Endothelial cell of umbilical vein (primary cell): ENCODE measurements at regions not wholly inside any gene's neighbourhood (a gene's known extent, or its start where the extent isn't known, plus 50 kb on each side); places are given as distances from the start of the nearest gene placed in this dataset.

Source experiments
- BruUV-seq: library from RNA; stranded (reverse); fragments of 400-500 nt; replicated peaks from 2 replicates; lab custom pipeline; 2021; lab: Mats Ljungman, UMichigan
- CTCF ChIA-PET: fragments of 300-600, 350-600 bp; sonication (Branson Sonifier 250); formaldehyde crosslinking; loops from one replicate; lab custom pipeline; 2021; ENCODE audit warnings: antibody characterized with exemption, inconsistent platforms; lab: Charles Lee
- POLR2A ChIA-PET: fragments of 300-600, 350-600 bp; sonication (Branson Sonifier 250); formaldehyde crosslinking; loops from one replicate; lab custom pipeline; 2021; ENCODE audit warnings: antibody characterized with exemption, inconsistent platforms; lab: Charles Lee
- DNase-seq: peaks from one replicate; pipeline ENCODE4 v3.0.0-alpha.2; 2011; ENCODE audit warnings: low read depth, low spot score
- FAIRE-seq: peaks from 2 replicates; lab custom pipeline; 2011; peaks lifted over from hg19 to GRCh38; lab: Jason Lieb, UNC
- H2AFZ ChIP-seq: 2 replicates; pipeline ENCODE4 v1.6.0; 2012; ENCODE audit warnings: low read depth, low read length, control low read depth, inconsistent platforms
- H3K27ac ChIP-seq: 2 replicates; pipeline ENCODE4 v1.5.1; 2011; ENCODE audit warnings: low read depth, mild to moderate bottlenecking, control low read depth, low read length, moderate library complexity; ENCODE audit not compliant: insufficient read depth
- H3K27me3 ChIP-seq, 2 experiments: 2 replicates each; pipeline versions ENCODE4 v1.6.0 to v1.6.1; 2011; ENCODE audit warnings: low read length in 2 of 2, mixed read lengths in 1 of 2; ENCODE audit not compliant: control insufficient read depth in 2 of 2, insufficient read depth in 2 of 2
- H3K36me3 ChIP-seq, 2 experiments: 2 replicates in 1 of 2; 3 replicates in 1 of 2; pipeline ENCODE4 v1.5.1; 2011; ENCODE audit warnings: low read length in 2 of 2, mild to moderate bottlenecking in 1 of 2, moderate library complexity in 1 of 2; ENCODE audit not compliant: control insufficient read depth in 2 of 2, insufficient read depth in 2 of 2; ENCODE audit errors: extremely low read depth in 1 of 2
- H3K4me1 ChIP-seq: 3 replicates; pipeline ENCODE4 v1.5.1; 2011; ENCODE audit warnings: mild to moderate bottlenecking, low read length; ENCODE audit not compliant: control insufficient read depth, insufficient read depth; ENCODE audit errors: extremely low read depth
- H3K4me2 ChIP-seq: 2 replicates; pipeline ENCODE4 v1.6.1; 2011; ENCODE audit warnings: low read length, control low read depth, mixed read lengths; ENCODE audit not compliant: insufficient read depth
- H3K4me3 ChIP-seq, 3 experiments: fragments of 200-600 bp in 1 of 3; sonication (generic), shearing (Covaris generic) in 1 of 3; replicated peaks in 1 of 3; 2 replicates each; pipeline ENCODE4 v1.5.1; 2011 to 2016; ENCODE audit warnings: control low read depth in 3 of 3, low read length in 3 of 3, mild to moderate bottlenecking in 2 of 3, inconsistent platforms in 1 of 3, low read depth in 1 of 3, moderate library complexity in 1 of 3; ENCODE audit not compliant: insufficient read depth in 1 of 3
- H3K79me2 ChIP-seq: 2 replicates; pipeline ENCODE4 v1.6.0; 2012; ENCODE audit warnings: low read length, inconsistent platforms; ENCODE audit not compliant: control insufficient read depth, insufficient read depth
- H3K9ac ChIP-seq: replicated peaks from 2 replicates; pipeline ENCODE3; 2011; ENCODE audit warnings: low read length, control low read depth; ENCODE audit not compliant: insufficient read depth; ENCODE audit errors: extremely low read depth
- H3K9me1 ChIP-seq: replicated peaks from 3 replicates; pipeline ENCODE4 v1.6.0; 2011; ENCODE audit warnings: mild to moderate bottlenecking, low read length; ENCODE audit not compliant: control insufficient read depth, insufficient read depth; ENCODE audit errors: extremely low read depth
- H3K9me3 ChIP-seq: replicated peaks from 2 replicates; pipeline ENCODE4 v1.5.1; 2012; ENCODE audit warnings: low read length, inconsistent platforms; ENCODE audit not compliant: control insufficient read depth, insufficient read depth
- H4K20me1 ChIP-seq: replicated peaks from 2 replicates; pipeline ENCODE3; 2011; ENCODE audit warnings: mild to moderate bottlenecking, low read length; ENCODE audit not compliant: control insufficient read depth, insufficient read depth; ENCODE audit errors: extremely low read depth
- EZH2 ChIP-seq: IDR thresholded peaks from 2 replicates; pipeline ENCODE4 v1.6.1; 2012; ENCODE audit warnings: borderline replicate concordance, low read depth, mild to moderate bottlenecking, moderate library complexity, low read length, inconsistent platforms; ENCODE audit not compliant: severe bottlenecking
- FOS ChIP-seq: IDR thresholded peaks from 2 replicates; pipeline ENCODE4 v1.6.1; 2011; ENCODE audit warnings: mild to moderate bottlenecking, low read length, moderate library complexity, borderline replicate concordance; ENCODE audit not compliant: insufficient read depth
- JUN ChIP-seq: IDR thresholded peaks from 2 replicates; pipeline ENCODE4 v1.6.1; 2011; ENCODE audit warnings: borderline replicate concordance, low read depth; ENCODE audit not compliant: insufficient read length, insufficient read depth
- MYC ChIP-seq: IDR thresholded peaks from one replicate; pipeline ENCODE4 v1.6.1; 2011; ENCODE audit warnings: mild to moderate bottlenecking, low read depth, low read length
- POLR2A ChIP-seq: IDR thresholded peaks from 2 replicates; pipeline ENCODE4 v1.6.1; 2012; ENCODE audit warnings: low read depth, mild to moderate bottlenecking, control low read depth, low read length
- POLR2AphosphoS5 ChIP-seq: IDR thresholded peaks from 2 replicates; pipeline ENCODE4 v1.6.1; 2012; ENCODE audit warnings: low read depth, mild to moderate bottlenecking, control low read depth, low read length, moderate library complexity; ENCODE audit not compliant: insufficient read depth
- dilution Hi-C: fragments of 300-500 bp; cut with MboI; formaldehyde crosslinking; loops from one replicate; pipeline ENCODE4 v1.15.0; 2019; ENCODE audit warnings: low sequenced_read_pairs; ENCODE audit not compliant: extremely low pct_ligation_motif_present
- intact Hi-C: fragments of 100-400 bp; cut with micrococcal nuclease; formaldehyde crosslinking; loops from one replicate; pipeline ENCODE4 v1.10.0; 2022
- TF ChIP-seq, protein P1 (sequence below), 2 donors: IDR thresholded peaks; 1 replicate in 1 of 2; 2 replicates in 1 of 2; pipeline ENCODE4 v1.5.1; 2011; ENCODE audit warnings: low read length in 2 of 2, mild to moderate bottlenecking in 2 of 2, moderate library complexity in 2 of 2, control low read depth in 1 of 2, inconsistent platforms in 1 of 2, low read depth in 1 of 2; ENCODE audit not compliant: insufficient read depth in 1 of 2; ENCODE audit errors: extremely low read depth in 1 of 2

DNA sequence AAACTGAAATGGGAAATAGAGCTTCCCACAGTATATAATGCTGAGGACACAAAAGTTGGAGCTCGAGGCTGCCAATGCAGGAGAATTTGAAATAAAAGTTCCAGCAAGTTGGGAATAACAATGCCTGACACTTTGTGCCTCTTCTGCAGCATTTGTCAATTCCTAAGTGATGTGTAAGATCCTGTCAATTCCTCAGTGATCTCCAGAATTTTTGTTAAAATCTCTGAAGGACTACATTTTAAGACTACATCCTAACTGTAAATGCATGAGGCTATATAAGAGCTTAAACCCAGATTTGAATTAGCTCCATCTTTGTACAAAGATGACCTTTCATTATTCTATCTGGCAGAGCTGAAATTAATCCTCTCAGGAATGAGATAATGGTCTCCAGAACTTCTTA lies 208.2 kb downstream of the COL12A1 start:
- H3K79me2 ChIP-seq = no peaks in the 10 kb centered on the region
- ChIA-PET POLR2A (no interaction called here), CTCF (interaction anchor here (1.0 kb wide), 1 partner anchor 117 kb away, joined by 3 read pairs; no protein-coding TSS in a partner anchor)
- H2AFZ ChIP-seq = no peak overlapping the region
- DNase-seq (no peak), FAIRE-seq (no peak)
- H4K20me1 ChIP-seq = no peaks in the 10 kb centered on the region
- TF ChIP-seq POLR2A = no peak
- TF ChIP-seq EZH2 = no peak
- TF ChIP-seq MYC = no peak
- no peak for TF ChIP-seq FOS
- no peak for TF ChIP-seq JUN
- H3K27me3 ChIP-seq = no peaks in the 10 kb centered on the region
- no peak overlapping the region for H3K4me2 ChIP-seq
- BruUV-seq = no TSS peak
- intact Hi-C loops = no loop called here
- H3K9me1 ChIP-seq = no peaks in the 10 kb centered on the region
- H3K36me3 ChIP-seq = no peaks in the 10 kb centered on the region
- no peaks in the 10 kb centered on the region for H3K4me1 ChIP-seq
- H3K9ac ChIP-seq = no peak overlapping the region
- H3K4me3 ChIP-seq = no peak overlapping the region
- H3K9me3 ChIP-seq = no peaks in the 10 kb centered on the region
- no peak overlapping the region for H3K27ac ChIP-seq
- dilution Hi-C loops = no loop called here

DNA sequence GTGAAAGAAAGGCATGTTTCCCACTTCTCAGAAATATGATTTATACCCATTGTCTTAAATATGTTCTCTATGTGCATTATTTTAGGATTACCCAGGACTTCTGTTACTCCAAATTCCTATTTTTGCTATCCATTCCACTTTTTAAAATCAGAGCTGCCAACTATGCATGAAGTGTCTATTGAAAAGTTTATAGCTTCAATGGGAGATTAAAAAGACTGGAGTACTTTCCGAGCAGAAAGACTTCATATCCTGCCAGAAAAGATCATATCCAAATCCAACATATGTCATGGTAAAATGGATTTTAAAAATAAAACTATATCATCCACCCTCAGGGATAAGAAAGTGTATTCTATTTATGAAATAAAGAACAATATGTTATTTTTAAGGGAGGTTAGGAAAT lies 212.7 kb downstream of the COL12A1 start:
- Histone ChIP-seq H3K4me2 (no peak overlapping the region), H3K9me3 (no peaks in the 10 kb centered on the region), H3K36me3 (no peaks in the 10 kb centered on the region), H3K4me1 (no peaks in the 10 kb centered on the region), H3K27me3 (no peaks in the 10 kb centered on the region), H3K27ac (no peak overlapping the region), H3K79me2 (no peaks in the 10 kb centered on the region), H3K9me1 (no peaks in the 10 kb centered on the region), H3K9ac (no peak overlapping the region), H2AFZ (no peak overlapping the region), H4K20me1 (no peaks in the 10 kb centered on the region), H3K4me3 (no peak overlapping the region)
- no peak for DNase-seq
- no TSS peak for BruUV-seq
- CTCF ChIA-PET = interaction anchor here (0.8 to 1.3 kb wide), 3 partner anchors 9 to 585 kb away, joined by 3 to 4 read pairs (median 4); no protein-coding TSS in a partner anchor
- TF ChIP-seq, protein P1, sequence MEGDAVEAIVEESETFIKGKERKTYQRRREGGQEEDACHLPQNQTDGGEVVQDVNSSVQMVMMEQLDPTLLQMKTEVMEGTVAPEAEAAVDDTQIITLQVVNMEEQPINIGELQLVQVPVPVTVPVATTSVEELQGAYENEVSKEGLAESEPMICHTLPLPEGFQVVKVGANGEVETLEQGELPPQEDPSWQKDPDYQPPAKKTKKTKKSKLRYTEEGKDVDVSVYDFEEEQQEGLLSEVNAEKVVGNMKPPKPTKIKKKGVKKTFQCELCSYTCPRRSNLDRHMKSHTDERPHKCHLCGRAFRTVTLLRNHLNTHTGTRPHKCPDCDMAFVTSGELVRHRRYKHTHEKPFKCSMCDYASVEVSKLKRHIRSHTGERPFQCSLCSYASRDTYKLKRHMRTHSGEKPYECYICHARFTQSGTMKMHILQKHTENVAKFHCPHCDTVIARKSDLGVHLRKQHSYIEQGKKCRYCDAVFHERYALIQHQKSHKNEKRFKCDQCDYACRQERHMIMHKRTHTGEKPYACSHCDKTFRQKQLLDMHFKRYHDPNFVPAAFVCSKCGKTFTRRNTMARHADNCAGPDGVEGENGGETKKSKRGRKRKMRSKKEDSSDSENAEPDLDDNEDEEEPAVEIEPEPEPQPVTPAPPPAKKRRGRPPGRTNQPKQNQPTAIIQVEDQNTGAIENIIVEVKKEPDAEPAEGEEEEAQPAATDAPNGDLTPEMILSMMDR (IDR thresholded peaks at IDR 0.05; ENCODE audit: extremely low read depth in 1 of 2, insufficient read depth in 1 of 2, low read depth in 1 of 2, low read length in 2 of 2) = no peak
- TF ChIP-seq JUN = no peak
- TF ChIP-seq POLR2A = no peak
- TF ChIP-seq POLR2AphosphoS5 = no peak
- no peak for TF ChIP-seq MYC
- POLR2A ChIA-PET = no interaction called here
- intact Hi-C loops (no loop called here), dilution Hi-C loops (no loop called here)
- FAIRE-seq = no peak
